ENCODE measurements at regions not wholly inside any gene's neighbourhood (a gene's known extent, or its start where the extent isn't known, plus 50 kb on each side); places are given as distances from the start of the nearest gene placed in this dataset.

DNA sequence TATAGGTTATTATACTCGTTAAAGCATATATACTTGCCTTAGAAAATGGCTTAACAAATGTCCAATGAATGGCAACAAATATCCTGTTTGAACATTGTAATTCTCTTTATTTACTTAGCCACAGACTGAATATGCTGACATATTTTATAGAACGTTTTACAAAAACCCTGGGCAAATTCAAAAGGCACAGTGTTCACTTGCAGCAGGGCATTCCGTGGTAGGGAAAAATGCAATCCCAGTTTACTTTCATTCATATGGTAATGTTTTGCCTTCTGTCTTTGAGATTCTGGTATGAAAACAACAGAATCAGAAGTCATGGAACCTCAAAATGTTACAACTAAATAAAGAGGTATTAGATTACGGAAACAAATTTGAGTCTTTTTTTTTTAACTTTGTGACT is 56.2 kb upstream of the MYCBP2 start:
- TF ChIP-seq, protein P1, sequence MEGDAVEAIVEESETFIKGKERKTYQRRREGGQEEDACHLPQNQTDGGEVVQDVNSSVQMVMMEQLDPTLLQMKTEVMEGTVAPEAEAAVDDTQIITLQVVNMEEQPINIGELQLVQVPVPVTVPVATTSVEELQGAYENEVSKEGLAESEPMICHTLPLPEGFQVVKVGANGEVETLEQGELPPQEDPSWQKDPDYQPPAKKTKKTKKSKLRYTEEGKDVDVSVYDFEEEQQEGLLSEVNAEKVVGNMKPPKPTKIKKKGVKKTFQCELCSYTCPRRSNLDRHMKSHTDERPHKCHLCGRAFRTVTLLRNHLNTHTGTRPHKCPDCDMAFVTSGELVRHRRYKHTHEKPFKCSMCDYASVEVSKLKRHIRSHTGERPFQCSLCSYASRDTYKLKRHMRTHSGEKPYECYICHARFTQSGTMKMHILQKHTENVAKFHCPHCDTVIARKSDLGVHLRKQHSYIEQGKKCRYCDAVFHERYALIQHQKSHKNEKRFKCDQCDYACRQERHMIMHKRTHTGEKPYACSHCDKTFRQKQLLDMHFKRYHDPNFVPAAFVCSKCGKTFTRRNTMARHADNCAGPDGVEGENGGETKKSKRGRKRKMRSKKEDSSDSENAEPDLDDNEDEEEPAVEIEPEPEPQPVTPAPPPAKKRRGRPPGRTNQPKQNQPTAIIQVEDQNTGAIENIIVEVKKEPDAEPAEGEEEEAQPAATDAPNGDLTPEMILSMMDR (IDR thresholded peaks at IDR 0.05), result no peak
- TF ChIP-seq EP300 (IDR thresholded peaks at IDR 0.05), result no peak

Data from esophagus muscularis mucosa (tissue), 3 donors.